HCT116 (cell line): ENCODE measurements at regions not wholly inside any gene's neighbourhood (a gene's known extent, or its start where the extent isn't known, plus 50 kb on each side); places are given as distances from the start of the nearest gene placed in this dataset.

ENCODE experiments used
- CTCF ChIP-seq, 3 experiments: fragments of 200-600 bp in 1 of 3; sonication (generic) in 1 of 3; IDR thresholded peaks in 2 of 3; conservative IDR thresholded peaks in 1 of 3; 2 replicates each; pipeline ENCODE4 v1.5.1; 2012 to 2017; ENCODE audit warnings: low read depth in 2 of 3, low read length in 2 of 3, antibody characterized with exemption in 1 of 3, borderline replicate concordance in 1 of 3, control low read depth in 1 of 3, mild to moderate bottlenecking in 1 of 3, mixed read lengths in 1 of 3, mixed run types in 1 of 3, moderate library complexity in 1 of 3; ENCODE audit not compliant: insufficient read depth in 1 of 3
- ELF1 ChIP-seq: IDR thresholded peaks from 2 replicates; pipeline ENCODE4 v1.6.1; 2012; ENCODE audit warnings: low read depth, borderline replicate concordance
- EZH2 ChIP-seq: fragments of 200-600 bp; sonication (generic); IDR thresholded peaks from 2 replicates; pipeline ENCODE4 v1.6.1; 2017; ENCODE audit warnings: antibody characterized with exemption, mixed run types
- EZH2phosphoT487 ChIP-seq: fragments of 200-600 bp; IDR thresholded peaks from 2 replicates; pipeline ENCODE4 v1.6.1; 2018; ENCODE audit warnings: antibody characterized with exemption, borderline replicate concordance
- JUND ChIP-seq: IDR thresholded peaks from 2 replicates; pipeline ENCODE4 v1.6.1; 2012
- POLR2A ChIP-seq: IDR thresholded peaks from 2 replicates; pipeline ENCODE4 v1.7.0; 2011; ENCODE audit warnings: borderline replicate concordance; ENCODE audit not compliant: insufficient read depth, insufficient read length; ENCODE audit errors: extremely low read depth
- RAD21 ChIP-seq: IDR thresholded peaks from 2 replicates; pipeline ENCODE4 v1.6.1; 2012; ENCODE audit warnings: low read depth, mild to moderate bottlenecking
- REST ChIP-seq: IDR thresholded peaks from 2 replicates; pipeline ENCODE4 v1.6.1; 2012; ENCODE audit warnings: low read depth
- SIN3A ChIP-seq: IDR thresholded peaks from 2 replicates; pipeline ENCODE4 v1.6.1; 2012; ENCODE audit warnings: low read depth
- SP1 ChIP-seq: IDR thresholded peaks from 2 replicates; pipeline ENCODE4 v1.6.1; 2012; ENCODE audit warnings: low read depth

- TF ChIP-seq CTCF (IDR thresholded peaks at IDR 0.05 in 2 of 3, conservative IDR thresholded peaks at IDR 0.05 in 1 of 3; ENCODE audit: borderline replicate concordance in 1 of 3, insufficient read depth in 1 of 3, low read depth in 2 of 3, low read length in 2 of 3) (no peak), POLR2A (no peak), REST (no peak), RAD21 (no peak), SP1 (no peak), EZH2phosphoT487 (no peak), SIN3A (no peak), ELF1 (no peak), EZH2 (no peak), JUND (no peak)
Observed at GRCh38 chr9:81214975-81215374, 474.4 kb downstream of the TLE1 start.
